Skeletal muscle tissue (tissue), 3 donors: ENCODE measurements at regions not wholly inside any gene's neighbourhood (a gene's known extent, or its start where the extent isn't known, plus 50 kb on each side); places are given as distances from the start of the nearest gene placed in this dataset.

Experiments used
- H3K27ac ChIP-seq: one replicate; pipeline ENCODE4 v1.7.0; 2013; ENCODE audit warnings: mild to moderate bottlenecking, low read depth, low read length, inconsistent platforms
- H3K27me3 ChIP-seq, 3 donors: one replicate each; pipeline ENCODE4 v1.7.0; 2013; ENCODE audit warnings: low read length in 3 of 3; ENCODE audit not compliant: control insufficient read depth in 3 of 3, insufficient read depth in 3 of 3
- H3K36me3 ChIP-seq, 3 donors: one replicate each; pipeline ENCODE4 v1.7.0; 2013; ENCODE audit warnings: low read length in 3 of 3; ENCODE audit not compliant: control insufficient read depth in 3 of 3, insufficient read depth in 3 of 3
- H3K4me1 ChIP-seq, 3 donors: one replicate each; pipeline ENCODE4 v1.7.0; 2013; ENCODE audit warnings: low read length in 3 of 3, mild to moderate bottlenecking in 3 of 3; ENCODE audit not compliant: control insufficient read depth in 3 of 3, insufficient read depth in 3 of 3
- H3K4me3 ChIP-seq, 3 donors: one replicate each; pipeline ENCODE4 v1.7.0; 2013; ENCODE audit warnings: low read length in 3 of 3
- H3K9ac ChIP-seq, 3 donors: one replicate each; pipeline ENCODE4 v1.7.0; 2013; ENCODE audit warnings: low read length in 3 of 3, mild to moderate bottlenecking in 3 of 3, moderate library complexity in 2 of 3, low read depth in 1 of 3
- H3K9me3 ChIP-seq, 3 donors: one replicate each; pipeline ENCODE4 v1.7.0; 2013; ENCODE audit warnings: low read length in 3 of 3; ENCODE audit not compliant: control insufficient read depth in 3 of 3
- donor health status: Osteomylitis.

DNA sequence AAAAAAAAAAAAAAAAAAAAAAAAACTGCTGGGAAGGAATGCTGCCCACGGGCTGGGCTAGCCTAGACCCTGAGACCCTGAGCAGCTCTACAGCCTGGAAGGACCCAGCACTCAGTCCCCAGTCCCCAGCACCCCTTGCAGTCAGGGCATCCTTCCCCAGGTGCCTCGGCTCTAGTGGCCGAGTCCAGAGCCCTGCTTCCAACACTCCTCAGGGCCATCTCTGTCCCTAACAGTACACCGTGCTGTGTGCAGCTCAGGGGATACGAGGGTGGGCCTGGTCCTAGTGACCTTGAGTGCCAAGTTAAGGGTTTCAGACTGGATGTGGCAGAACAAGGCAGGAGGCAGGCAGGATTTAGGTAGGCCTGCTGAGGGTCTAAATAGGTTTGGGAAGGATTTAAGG is 50.2 kb upstream of the LRP8 start:
- no peak overlapping the region for H3K9ac ChIP-seq
- H3K27ac ChIP-seq = no peak overlapping the region
- H3K4me1 ChIP-seq = peaks cover 0 to 2% (median 0%) of the 10 kb centered on the region in 3 donors
- H3K36me3 ChIP-seq = no peaks in the 10 kb centered on the region
- peaks cover 0 to 16% (median 8%) of the 10 kb centered on the region in 3 donors for H3K27me3 ChIP-seq
- no peaks in the 10 kb centered on the region for H3K9me3 ChIP-seq
- H3K4me3 ChIP-seq = no peak overlapping the region

DNA sequence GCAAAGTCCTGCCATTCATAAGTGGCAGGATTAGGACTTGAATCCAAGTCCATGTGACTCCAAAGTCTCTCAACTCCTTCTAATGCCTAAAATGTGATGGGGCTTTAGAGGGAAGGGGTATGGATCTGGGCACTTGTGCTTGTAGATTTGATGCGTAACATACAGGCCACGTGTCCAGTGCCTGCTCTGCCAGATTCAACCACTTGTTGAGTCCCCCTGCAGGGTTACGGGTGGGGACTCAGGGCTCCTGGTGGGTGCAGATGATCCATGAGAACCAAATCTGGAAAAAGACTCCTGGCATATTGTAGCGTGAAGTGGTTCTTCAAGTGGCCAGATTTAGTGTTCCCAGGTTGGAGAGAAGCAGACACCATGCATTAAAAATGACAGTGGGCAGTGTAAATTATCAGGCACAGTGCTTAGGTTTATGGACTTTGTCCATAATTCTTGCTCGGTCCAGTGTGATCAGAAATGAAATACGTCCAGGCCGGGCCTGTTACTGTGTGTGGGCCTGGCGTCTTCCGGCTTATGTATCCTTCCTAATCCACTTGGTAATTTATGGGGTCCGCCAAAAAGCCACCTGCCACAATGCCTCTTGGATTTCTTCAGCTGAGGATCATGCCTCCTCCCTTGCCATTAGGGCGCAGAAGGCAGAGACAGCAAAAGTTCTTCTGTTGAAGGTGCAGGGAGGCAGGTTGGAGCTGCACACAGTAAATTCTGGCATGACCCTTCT is 51.2 kb upstream of the LRP8 start:
- Histone ChIP-seq H3K9me3 (no peaks in the 10 kb centered on the region), H3K27me3 (peaks cover 0 to 19% (median 8%) of the 10 kb centered on the region in 3 donors), H3K9ac (no peak overlapping the region), H3K36me3 (no peaks in the 10 kb centered on the region), H3K4me3 (no peak overlapping the region), H3K27ac (no peak overlapping the region), H3K4me1 (peaks cover 0 to 2% (median 0%) of the 10 kb centered on the region in 3 donors)

DNA sequence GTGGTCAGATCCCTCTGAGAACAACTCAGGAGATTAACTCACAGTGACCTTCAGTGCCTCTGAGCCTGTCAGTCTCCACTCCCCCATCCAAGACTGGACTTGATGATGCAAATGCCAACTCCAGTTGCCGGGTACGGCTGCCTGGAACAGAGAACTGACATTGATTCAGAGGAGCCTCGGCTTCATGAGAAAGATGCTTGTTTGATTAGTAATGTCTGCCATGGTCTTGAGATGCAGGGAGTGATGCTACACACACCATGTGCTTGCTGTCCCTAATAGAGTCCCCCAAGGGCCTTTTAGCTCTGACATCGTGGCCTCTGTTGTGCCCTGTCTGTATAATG is 51.8 kb upstream of the LRP8 start:
- H3K4me3 ChIP-seq = no peak overlapping the region
- no peak overlapping the region for H3K27ac ChIP-seq
- no peaks in the 10 kb centered on the region for H3K9me3 ChIP-seq
- no peak overlapping the region for H3K9ac ChIP-seq
- H3K27me3 ChIP-seq = peaks cover 0 to 21% (median 8%) of the 10 kb centered on the region in 3 donors
- no peaks in the 10 kb centered on the region for H3K36me3 ChIP-seq
- peaks cover 0 to 2% (median 0%) of the 10 kb centered on the region in 3 donors for H3K4me1 ChIP-seq

DNA sequence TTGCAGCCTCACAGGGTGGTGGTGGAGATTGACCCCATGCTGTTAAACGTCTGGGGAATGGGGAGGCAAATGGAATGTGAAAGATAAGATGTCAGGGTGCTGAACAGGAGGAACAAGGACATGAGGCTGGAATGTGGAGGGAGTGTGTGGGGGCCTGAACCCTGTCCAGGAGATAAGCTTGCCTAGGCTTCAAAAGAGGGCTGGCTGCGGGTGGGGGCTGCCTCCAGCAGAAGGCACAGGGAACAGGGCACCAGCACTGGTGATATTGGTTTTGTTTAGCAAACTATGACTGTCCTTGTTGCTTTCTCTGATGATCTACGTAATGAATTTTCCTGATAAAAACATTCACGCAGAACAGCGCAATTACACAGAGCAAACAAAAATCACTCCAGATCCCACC is 52.4 kb upstream of the LRP8 start:
- Histone ChIP-seq H3K4me1 (peaks cover 0 to 2% (median 0%) of the 10 kb centered on the region in 3 donors), H3K27ac (no peak overlapping the region), H3K27me3 (peaks cover 0 to 20% (median 8%) of the 10 kb centered on the region in 3 donors), H3K36me3 (no peaks in the 10 kb centered on the region), H3K9ac (no peak overlapping the region), H3K9me3 (no peaks in the 10 kb centered on the region), H3K4me3 (no peak overlapping the region)

DNA sequence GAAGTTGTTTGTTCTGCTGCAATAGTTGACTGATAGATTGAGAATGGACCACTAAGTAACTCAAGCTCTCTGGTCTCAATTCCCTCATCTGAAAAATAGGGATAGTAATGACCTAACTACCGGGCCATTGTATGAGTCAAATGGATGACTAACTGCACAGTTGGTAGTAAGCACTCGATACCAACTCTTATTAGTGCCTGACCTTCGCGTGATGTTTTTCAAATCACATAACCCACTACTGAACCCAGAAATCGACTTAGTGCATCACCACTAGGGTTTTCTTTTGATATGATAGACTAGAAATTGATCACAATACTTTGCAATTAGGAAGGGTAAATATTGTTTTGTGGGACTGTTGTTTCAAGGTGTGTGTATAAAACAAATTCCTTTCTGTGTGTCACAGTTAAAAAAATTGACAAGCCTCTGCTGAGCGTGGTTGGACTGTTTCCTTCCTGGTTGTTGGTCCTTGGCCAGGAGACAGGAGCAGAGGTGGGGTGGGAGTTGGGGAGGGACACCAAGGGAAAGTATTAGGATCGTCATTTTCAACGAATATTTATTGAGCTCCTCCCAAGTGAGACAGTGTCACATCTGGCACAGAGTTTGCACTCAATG is 54.0 kb upstream of the LRP8 start:
- no peak overlapping the region for H3K4me3 ChIP-seq
- H3K27ac ChIP-seq = no peak overlapping the region
- no peaks in the 10 kb centered on the region for H3K36me3 ChIP-seq
- H3K9me3 ChIP-seq = peaks cover 0 to under 1% (median 0%) of the 10 kb centered on the region in 3 donors
- H3K27me3 ChIP-seq = peaks cover 4 to 13% (median 12%) of the 10 kb centered on the region in 3 donors
- peaks cover 0 to 2% (median 0%) of the 10 kb centered on the region in 3 donors for H3K4me1 ChIP-seq
- H3K9ac ChIP-seq = no peak overlapping the region

DNA sequence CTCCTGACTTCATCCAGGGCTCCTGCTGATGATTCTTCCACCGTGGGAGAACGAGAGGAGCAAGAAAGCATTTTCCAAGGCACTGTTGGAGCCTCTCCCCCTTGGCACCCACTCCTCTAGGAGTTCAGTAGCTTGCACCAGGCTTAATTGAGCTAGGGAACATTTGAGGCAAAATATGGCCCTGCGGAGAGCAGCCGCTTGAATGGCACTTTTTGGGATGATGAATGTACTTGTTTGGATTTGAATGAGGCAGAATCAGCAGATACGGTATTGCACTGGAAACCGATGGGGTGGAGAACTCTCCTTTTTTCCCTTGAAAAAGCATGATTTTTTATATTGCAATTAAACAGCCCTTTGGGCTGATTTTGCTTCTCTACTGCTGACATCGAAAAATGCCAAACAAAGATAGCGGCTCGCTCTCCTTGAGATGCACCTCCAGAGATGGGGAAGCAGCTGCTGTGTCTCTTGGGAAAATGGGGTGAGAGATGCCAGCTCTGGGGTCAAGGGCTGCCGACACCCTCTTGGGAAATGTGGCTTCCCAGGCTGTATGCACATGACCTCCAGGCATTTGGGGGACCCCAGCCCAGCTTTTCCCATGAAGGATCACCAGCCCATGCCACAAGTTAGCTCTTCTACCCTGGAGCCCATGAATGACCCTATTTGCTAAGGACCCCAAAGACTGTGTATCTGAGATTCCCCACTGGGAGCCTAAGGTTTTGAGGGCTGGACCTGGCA is 55.4 kb upstream of the LRP8 start:
- Histone ChIP-seq H3K4me1 (peaks cover 0 to 2% (median 0%) of the 10 kb centered on the region in 3 donors), H3K9me3 (peaks cover 0 to 5% (median 0%) of the 10 kb centered on the region in 3 donors), H3K4me3 (no peak overlapping the region), H3K36me3 (no peaks in the 10 kb centered on the region), H3K9ac (no peak overlapping the region), H3K27me3 (peaks cover 4 to 12% (median 9%) of the 10 kb centered on the region in 3 donors), H3K27ac (no peak overlapping the region)

DNA sequence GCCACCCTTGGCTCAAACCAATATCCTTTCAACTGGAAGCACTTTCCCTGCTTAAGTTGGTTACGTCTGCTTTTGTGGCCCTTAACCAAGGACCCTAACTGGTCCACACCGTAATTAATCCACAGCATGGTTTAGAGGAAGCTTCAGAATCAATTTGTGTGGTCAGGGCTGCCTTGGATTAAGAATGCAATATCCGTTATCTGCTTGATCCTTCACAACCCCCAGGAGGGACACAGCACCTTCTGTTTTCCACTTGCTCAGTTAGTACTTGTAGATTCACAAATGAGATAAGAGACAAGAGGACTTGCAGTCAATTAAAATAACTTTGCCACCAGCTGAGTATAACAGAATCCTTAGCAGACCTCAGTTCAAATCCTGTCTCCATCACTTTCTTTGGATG is 56.9 kb upstream of the LRP8 start:
- peaks cover 4 to 12% (median 6%) of the 10 kb centered on the region in 3 donors for H3K27me3 ChIP-seq
- no peak overlapping the region for H3K9ac ChIP-seq
- no peaks in the 10 kb centered on the region for H3K4me1 ChIP-seq
- peaks cover 0 to 5% (median 0%) of the 10 kb centered on the region in 3 donors for H3K9me3 ChIP-seq
- H3K36me3 ChIP-seq = no peaks in the 10 kb centered on the region
- no peak overlapping the region for H3K27ac ChIP-seq
- no peak overlapping the region for H3K4me3 ChIP-seq

DNA sequence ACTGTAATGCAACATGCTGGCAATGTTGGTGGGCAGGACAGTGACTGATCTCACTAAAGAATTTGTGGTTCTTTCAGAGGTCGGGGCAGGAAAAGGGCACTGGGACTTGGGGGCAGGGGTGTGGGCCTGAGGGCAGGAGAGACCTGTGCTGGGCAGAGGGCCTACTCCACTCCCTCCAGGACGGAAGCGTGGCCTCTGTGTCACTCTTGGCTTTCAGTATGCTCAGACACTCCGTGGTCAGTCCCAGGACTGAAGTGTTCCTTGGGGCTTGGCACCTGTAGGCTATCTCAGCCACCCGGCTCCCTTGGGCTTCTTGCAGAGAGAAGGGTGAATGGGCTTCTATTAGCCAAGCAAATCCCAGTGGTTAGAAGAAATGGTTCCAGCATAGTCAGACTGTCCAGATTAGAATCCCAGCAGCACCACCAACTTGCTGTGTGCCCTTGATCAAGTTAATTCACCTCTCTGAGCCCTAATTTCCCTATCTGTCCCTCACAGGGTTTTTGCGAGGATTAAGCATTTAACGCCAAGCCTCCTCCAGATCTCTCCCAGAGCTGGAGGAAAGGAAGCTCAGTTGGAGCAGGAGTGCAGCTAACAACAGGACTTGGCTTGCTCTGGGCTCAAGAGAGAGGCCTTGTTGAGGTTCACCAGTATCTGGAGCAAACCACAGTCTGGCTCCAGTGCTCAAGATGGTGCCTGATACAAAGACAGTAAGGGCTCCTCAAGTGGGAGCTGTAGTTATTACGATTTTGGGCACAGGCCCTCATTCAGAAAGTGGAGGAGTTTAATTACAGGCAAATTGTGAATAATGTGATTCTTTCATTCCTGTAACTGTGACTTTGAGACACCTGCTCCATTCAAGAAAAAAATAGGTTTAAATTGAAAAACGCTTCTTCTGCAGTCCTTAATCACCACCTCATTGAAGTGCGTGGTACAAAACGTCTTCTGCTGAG is 57.7 kb upstream of the LRP8 start:
- Histone ChIP-seq H3K9me3 (peaks cover 0 to 5% (median 0%) of the 10 kb centered on the region in 3 donors), H3K9ac (no peak overlapping the region), H3K36me3 (no peaks in the 10 kb centered on the region), H3K27ac (no peak overlapping the region), H3K27me3 (peaks cover 4 to 12% (median 6%) of the 10 kb centered on the region in 3 donors), H3K4me3 (no peak overlapping the region), H3K4me1 (peaks cover 0 to 3% (median 0%) of the 10 kb centered on the region in 3 donors)

DNA sequence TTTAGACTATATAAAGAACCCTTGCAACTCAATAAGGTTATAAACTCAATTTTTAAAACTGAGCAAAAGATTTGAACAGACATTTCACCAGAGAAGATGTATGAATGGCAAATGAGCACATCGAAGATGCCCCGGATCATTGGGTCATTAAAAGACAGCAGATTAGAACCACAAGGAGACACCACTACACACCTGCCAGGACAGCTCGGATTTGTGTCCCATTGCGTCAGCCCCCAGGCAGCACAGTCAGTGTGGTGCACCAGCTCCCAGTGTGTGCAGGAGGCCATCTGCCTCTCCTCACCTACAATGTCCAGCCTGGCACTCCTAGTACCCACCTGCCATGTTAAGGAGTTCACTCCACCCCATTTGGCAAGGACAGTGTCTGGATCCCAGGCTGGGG is 61.1 kb upstream of the LRP8 start:
- H3K9me3 ChIP-seq = peaks cover 0 to 5% (median 0%) of the 10 kb centered on the region in 3 donors
- no peak overlapping the region for H3K4me3 ChIP-seq
- H3K4me1 ChIP-seq = peaks cover 0 to 3% (median 0%) of the 10 kb centered on the region in 3 donors
- no peak overlapping the region for H3K27ac ChIP-seq
- H3K36me3 ChIP-seq = no peaks in the 10 kb centered on the region
- H3K27me3 ChIP-seq = peaks cover 2 to 8% (median 4%) of the 10 kb centered on the region in 3 donors
- H3K9ac ChIP-seq = no peak overlapping the region
